OCI-LY1 (cell line): ENCODE measurements at regions not wholly inside any gene's neighbourhood (a gene's known extent, or its start where the extent isn't known, plus 50 kb on each side); places are given as distances from the start of the nearest gene placed in this dataset.

Experiments
- EZH2 ChIP-seq: fragments of 200-600 bp; sonication (generic), shearing (Covaris generic); IDR thresholded peaks from 2 replicates; pipeline ENCODE4 v1.8.0; 2017; ENCODE audit warnings: borderline replicate concordance, mixed run types, mild to moderate bottlenecking, antibody characterized with exemption, low read length, moderate library complexity, mixed read lengths
- TF ChIP-seq, protein P1 (sequence below): fragments of 200-600 bp; sonication (generic), shearing (Covaris generic); IDR thresholded peaks from 2 replicates; pipeline ENCODE4 v1.5.1; 2017; ENCODE audit warnings: mild to moderate bottlenecking, antibody characterized with exemption, low read length, moderate library complexity, mixed read lengths

- TF ChIP-seq, protein P1, sequence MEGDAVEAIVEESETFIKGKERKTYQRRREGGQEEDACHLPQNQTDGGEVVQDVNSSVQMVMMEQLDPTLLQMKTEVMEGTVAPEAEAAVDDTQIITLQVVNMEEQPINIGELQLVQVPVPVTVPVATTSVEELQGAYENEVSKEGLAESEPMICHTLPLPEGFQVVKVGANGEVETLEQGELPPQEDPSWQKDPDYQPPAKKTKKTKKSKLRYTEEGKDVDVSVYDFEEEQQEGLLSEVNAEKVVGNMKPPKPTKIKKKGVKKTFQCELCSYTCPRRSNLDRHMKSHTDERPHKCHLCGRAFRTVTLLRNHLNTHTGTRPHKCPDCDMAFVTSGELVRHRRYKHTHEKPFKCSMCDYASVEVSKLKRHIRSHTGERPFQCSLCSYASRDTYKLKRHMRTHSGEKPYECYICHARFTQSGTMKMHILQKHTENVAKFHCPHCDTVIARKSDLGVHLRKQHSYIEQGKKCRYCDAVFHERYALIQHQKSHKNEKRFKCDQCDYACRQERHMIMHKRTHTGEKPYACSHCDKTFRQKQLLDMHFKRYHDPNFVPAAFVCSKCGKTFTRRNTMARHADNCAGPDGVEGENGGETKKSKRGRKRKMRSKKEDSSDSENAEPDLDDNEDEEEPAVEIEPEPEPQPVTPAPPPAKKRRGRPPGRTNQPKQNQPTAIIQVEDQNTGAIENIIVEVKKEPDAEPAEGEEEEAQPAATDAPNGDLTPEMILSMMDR: no peak
- TF ChIP-seq EZH2: no peak
Measured at GRCh38 chr4:148716431-148717052, 274.3 kb upstream of the NR3C2 start.
